K562 (cell line): ENCODE measurements at regions not wholly inside any gene's neighbourhood (a gene's known extent, or its start where the extent isn't known, plus 50 kb on each side); places are given as distances from the start of the nearest gene placed in this dataset.

Experiments
- ATAC-seq: fragments of 200-7000 bp; cut with Tn5 transposase; 3 replicates; pipeline ENCODE4 v1.9.1; 2020; ENCODE audit warnings: moderate library complexity
- BruUV-seq: library from RNA; stranded (reverse); fragments of 400-500 nt; replicated peaks from 2 replicates; lab custom pipeline; 2021; lab: Mats Ljungman, UMichigan
- CTCF ChIA-PET: fragments of 300-600 bp; formaldehyde crosslinking; extraction: SDS; loops from one replicate; lab custom pipeline; 2021; ENCODE audit warnings: low intra/inter-chr PET ratio; lab: Yijun Ruan, JAX
- POLR2A ChIA-PET: fragments of 300-600, 350-650 bp; sonication (Branson Sonifier 250); formaldehyde crosslinking; extraction: SDS; loops from one replicate; lab custom pipeline; 2021; ENCODE audit warnings: antibody characterized with exemption, inconsistent platforms; lab: Yijun Ruan, JAX
- DNase-seq, 4 experiments: peaks; one replicate each; pipeline versions ENCODE4 v3.0.0 to v3.0.0-alpha.2; 2011 to 2018; ENCODE audit warnings: low spot score in 3 of 4, mixed read lengths in 3 of 4; ENCODE audit errors: extremely low read depth in 1 of 4
- FAIRE-seq: peaks from 2 replicates; lab custom pipeline; 2011; peaks lifted over from hg19 to GRCh38; lab: Jason Lieb, UNC
- H2AFZ ChIP-seq: 2 replicates; pipeline ENCODE4 v1.6.0; 2011; ENCODE audit warnings: low read depth, low read length, control low read depth, inconsistent platforms
- H3K27ac ChIP-seq: fragments of 200-600 bp; 3 replicates; pipeline ENCODE4 v1.8.0; 2011; ENCODE audit warnings: low read depth, mild to moderate bottlenecking, control low read depth, inconsistent platforms, low read length, moderate library complexity, mixed read lengths; ENCODE audit errors: extremely low read depth
- H3K27me3 ChIP-seq, 2 experiments: fragments of 300-600 bp in 1 of 2; 2 replicates in 1 of 2; 3 replicates in 1 of 2; pipeline versions ENCODE4 v1.6.0 to v1.8.0; 2011; ENCODE audit warnings: inconsistent platforms in 2 of 2, low read length in 2 of 2, mild to moderate bottlenecking in 1 of 2, mixed read lengths in 1 of 2, moderate library complexity in 1 of 2; ENCODE audit not compliant: control insufficient read depth in 2 of 2, insufficient read depth in 2 of 2
- H3K36me3 ChIP-seq: fragments of 300-600 bp; 3 replicates; pipeline ENCODE4 v1.8.0; 2011; ENCODE audit warnings: mild to moderate bottlenecking, low read length, inconsistent platforms; ENCODE audit not compliant: control insufficient read depth, insufficient read depth
- H3K4me1 ChIP-seq, 2 experiments: fragments of 200-600 bp in 1 of 2; replicated peaks in 1 of 2; 2 replicates in 1 of 2; 3 replicates in 1 of 2; pipeline versions ENCODE4 v1.5.1 to v1.8.0; 2011; ENCODE audit warnings: inconsistent platforms in 2 of 2, low read length in 2 of 2, mild to moderate bottlenecking in 1 of 2, mixed read lengths in 1 of 2, moderate library complexity in 1 of 2; ENCODE audit not compliant: control insufficient read depth in 2 of 2, insufficient read depth in 2 of 2
- H3K4me2 ChIP-seq: 2 replicates; pipeline ENCODE4 v1.6.1; 2011; ENCODE audit warnings: low read length, control low read depth, inconsistent platforms, mixed read lengths; ENCODE audit not compliant: insufficient read depth
- H3K4me3 ChIP-seq: fragments of 200-600 bp; sonication (generic), shearing (Covaris generic); 2 replicates; pipeline ENCODE4 v1.5.1; 2016; ENCODE audit warnings: control low read depth, inconsistent platforms
- H3K79me2 ChIP-seq: fragments of 200-600 bp; 3 replicates; pipeline ENCODE4 v1.8.0; 2011; ENCODE audit warnings: low read length, inconsistent platforms; ENCODE audit not compliant: control insufficient read depth, insufficient read depth
- H3K9ac ChIP-seq, 2 experiments: 2 replicates each; pipeline versions ENCODE4 v1.6.0 to v1.6.1; 2011; ENCODE audit warnings: low read depth in 2 of 2, low read length in 2 of 2, control low read depth in 1 of 2, inconsistent platforms in 1 of 2, mild to moderate bottlenecking in 1 of 2, mixed read lengths in 1 of 2; ENCODE audit not compliant: insufficient read depth in 1 of 2
- H3K9me1 ChIP-seq: one replicate; pipeline ENCODE4 v1.6.0; 2011; ENCODE audit warnings: inconsistent platforms, mild to moderate bottlenecking, low read length, moderate library complexity; ENCODE audit not compliant: control insufficient read depth, insufficient read depth
- H3K9me3 ChIP-seq: replicated peaks from 2 replicates; pipeline ENCODE4 v1.5.1; 2011; ENCODE audit warnings: low read depth, low read length, inconsistent platforms; ENCODE audit not compliant: control insufficient read depth, insufficient read depth
- H4K20me1 ChIP-seq: replicated peaks from 2 replicates; pipeline ENCODE4 v1.6.1; 2011; ENCODE audit warnings: low read length, inconsistent platforms, mixed read lengths; ENCODE audit not compliant: control insufficient read depth, insufficient read depth
- BDP1 ChIP-seq: IDR thresholded peaks from 3 replicates; pipeline ENCODE4 v1.6.1; 2011; ENCODE audit not compliant: insufficient read length, insufficient read depth
- CBX3 ChIP-seq, 2 experiments: IDR thresholded peaks; 1 replicate in 1 of 2; 2 replicates in 1 of 2; pipeline ENCODE4 v1.6.1; 2012; ENCODE audit warnings: inconsistent platforms in 2 of 2, low read length in 2 of 2, borderline replicate concordance in 1 of 2, control low read depth in 1 of 2
- CCNT2 ChIP-seq: IDR thresholded peaks from 2 replicates; pipeline ENCODE4 v1.6.1; 2011; ENCODE audit warnings: borderline replicate concordance, low read depth, mild to moderate bottlenecking, moderate library complexity, mixed read lengths, low read length; ENCODE audit not compliant: insufficient read length; ENCODE audit errors: extremely low read depth
- DLX4 ChIP-seq: fragments of 250-450 bp; sonication (Bioruptor Pico); IDR thresholded peaks from 2 replicates; pipeline ENCODE4 v1.6.1; 2021; ENCODE audit warnings: mild to moderate bottlenecking
- HNRNPL ChIP-seq: fragments of 200-400 bp; formaldehyde crosslinking; IDR thresholded peaks from 2 replicates; pipeline ENCODE4 v1.6.1; 2017; ENCODE audit warnings: low read depth, mild to moderate bottlenecking, low read length
- MTF1 ChIP-seq: fragments of 250-450 bp; sonication (Bioruptor Pico); IDR thresholded peaks from 2 replicates; pipeline ENCODE4 v1.9.0; 2021; ENCODE audit warnings: moderate library complexity, mild to moderate bottlenecking, inconsistent platforms, borderline replicate concordance
- NCOA4 ChIP-seq: fragments of 450-650 bp; IDR thresholded peaks from 2 replicates; pipeline ENCODE4 v1.6.1; 2018; ENCODE audit warnings: mild to moderate bottlenecking; ENCODE audit not compliant: partially characterized antibody
- NFXL1 ChIP-seq: fragments of 450-650 bp; formaldehyde crosslinking; IDR thresholded peaks from 2 replicates; pipeline ENCODE4 v1.4.0; 2021; ENCODE audit warnings: mild to moderate bottlenecking
- SAP30 ChIP-seq: fragments of 200-600 bp; sonication (generic); IDR thresholded peaks from 2 replicates; pipeline ENCODE4 v1.6.1; 2012; ENCODE audit warnings: borderline replicate concordance, low read depth, mild to moderate bottlenecking, moderate library complexity, low read length, control low read depth, inconsistent platforms; ENCODE audit not compliant: insufficient read depth, poor library complexity, severe bottlenecking
- SMC3 ChIP-seq: conservative IDR thresholded peaks from 2 replicates; pipeline ENCODE4 v1.6.1; 2011; ENCODE audit warnings: low read depth, low read length, improper control_type of control experiment; ENCODE audit not compliant: insufficient read depth
- SNAPC5 ChIP-seq: fragments of 250-450 bp; sonication (Bioruptor Pico); IDR thresholded peaks from 2 replicates; pipeline ENCODE4 v1.8.0; 2021; ENCODE audit warnings: moderate library complexity, mild to moderate bottlenecking, inconsistent platforms
- ZC3H8 ChIP-seq: fragments of 450-650 bp; IDR thresholded peaks from 2 replicates; pipeline ENCODE4 v1.6.1; 2017
- WGBS: fragments of 100-300 bp; shearing (Covaris generic); methylation state at CpG from one replicate; pipeline ENCODE4 v1.1.6; 2016; ENCODE audit warnings: low coverage, mixed read lengths; ENCODE audit not compliant: insufficient coverage; ENCODE audit errors: missing lambda C conversion rate; 5-methylcytosine and 5-hydroxymethylcytosine counted together
- in situ Hi-C: fragments of 300-500 bp; cut with MboI; formaldehyde crosslinking; loops from 4 replicates; pipeline ENCODE4 v1.15.0; 2018; ENCODE audit warnings: inconsistent platforms, mixed read lengths
- intact Hi-C: fragments of 100-400 bp; cut with micrococcal nuclease; formaldehyde crosslinking; loops from 2 replicates; pipeline ENCODE4 v1.14.2; 2022
- TF ChIP-seq, protein P1 (sequence below), 2 experiments: IDR thresholded peaks; 2 replicates each; pipeline ENCODE4 v1.6.1; 2012; ENCODE audit warnings: improper control_type of control experiment in 2 of 2, low read depth in 2 of 2, low read length in 2 of 2, borderline replicate concordance in 1 of 2
- TF ChIP-seq, protein P2 (sequence below): fragments of 200-400 bp; formaldehyde crosslinking; IDR thresholded peaks from 2 replicates; pipeline ENCODE4 v1.6.1; 2017; ENCODE audit warnings: mild to moderate bottlenecking, low read depth, low read length, moderate library complexity

DNA sequence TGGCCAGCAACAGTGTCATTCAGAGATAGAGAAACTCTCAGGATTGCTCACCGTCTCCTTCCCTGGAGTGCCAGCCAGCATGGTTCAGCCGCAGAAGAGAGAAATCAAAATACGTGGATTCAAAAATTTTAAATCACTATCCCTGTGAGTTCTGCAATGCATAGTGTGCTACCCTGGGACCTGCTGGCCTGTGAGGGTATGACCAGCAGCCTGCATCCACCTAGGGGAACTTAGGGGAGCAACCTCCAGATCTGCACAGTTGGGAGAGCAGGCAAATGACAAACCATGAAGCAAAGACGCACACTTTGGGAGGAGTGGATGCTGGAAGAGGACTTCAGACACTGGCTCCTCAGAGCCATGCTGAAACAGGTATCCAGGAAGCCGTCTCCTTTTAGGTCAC lies 639.3 kb downstream of the TNS3 start (continued):
- TF ChIP-seq, protein P1, sequence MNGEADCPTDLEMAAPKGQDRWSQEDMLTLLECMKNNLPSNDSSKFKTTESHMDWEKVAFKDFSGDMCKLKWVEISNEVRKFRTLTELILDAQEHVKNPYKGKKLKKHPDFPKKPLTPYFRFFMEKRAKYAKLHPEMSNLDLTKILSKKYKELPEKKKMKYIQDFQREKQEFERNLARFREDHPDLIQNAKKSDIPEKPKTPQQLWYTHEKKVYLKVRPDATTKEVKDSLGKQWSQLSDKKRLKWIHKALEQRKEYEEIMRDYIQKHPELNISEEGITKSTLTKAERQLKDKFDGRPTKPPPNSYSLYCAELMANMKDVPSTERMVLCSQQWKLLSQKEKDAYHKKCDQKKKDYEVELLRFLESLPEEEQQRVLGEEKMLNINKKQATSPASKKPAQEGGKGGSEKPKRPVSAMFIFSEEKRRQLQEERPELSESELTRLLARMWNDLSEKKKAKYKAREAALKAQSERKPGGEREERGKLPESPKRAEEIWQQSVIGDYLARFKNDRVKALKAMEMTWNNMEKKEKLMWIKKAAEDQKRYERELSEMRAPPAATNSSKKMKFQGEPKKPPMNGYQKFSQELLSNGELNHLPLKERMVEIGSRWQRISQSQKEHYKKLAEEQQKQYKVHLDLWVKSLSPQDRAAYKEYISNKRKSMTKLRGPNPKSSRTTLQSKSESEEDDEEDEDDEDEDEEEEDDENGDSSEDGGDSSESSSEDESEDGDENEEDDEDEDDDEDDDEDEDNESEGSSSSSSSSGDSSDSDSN (IDR thresholded peaks at IDR 0.05; ENCODE audit: borderline replicate concordance in 1 of 2, low read depth in 2 of 2, low read length in 2 of 2), result no peak
- TF ChIP-seq NCOA4 (no peak), NFXL1 (CRISPR knock-in tag) (no peak), CBX3 (IDR thresholded peaks at IDR 0.05; ENCODE audit: borderline replicate concordance in 1 of 2, low read length in 2 of 2) (no peak), SMC3 (no peak), SAP30 (no peak), CCNT2 (no peak)

GRCh38 chr7:46940178-46940577 lies 641.7 kb downstream of the TNS3 start:
- H3K36me3 ChIP-seq, result no peaks in the 10 kb centered on the region
- no peaks in the 10 kb centered on the region for H3K9me1 ChIP-seq
- no peaks in the 10 kb centered on the region for H3K27me3 ChIP-seq
- no peak for TF ChIP-seq SNAPC5 (CRISPR knock-in tag)
- no peak for TF ChIP-seq MTF1 (CRISPR knock-in tag)
- no peak for TF ChIP-seq HNRNPL
- TF ChIP-seq BDP1, result no peak
- no peak for TF ChIP-seq ZC3H8
- TF ChIP-seq, protein P2, sequence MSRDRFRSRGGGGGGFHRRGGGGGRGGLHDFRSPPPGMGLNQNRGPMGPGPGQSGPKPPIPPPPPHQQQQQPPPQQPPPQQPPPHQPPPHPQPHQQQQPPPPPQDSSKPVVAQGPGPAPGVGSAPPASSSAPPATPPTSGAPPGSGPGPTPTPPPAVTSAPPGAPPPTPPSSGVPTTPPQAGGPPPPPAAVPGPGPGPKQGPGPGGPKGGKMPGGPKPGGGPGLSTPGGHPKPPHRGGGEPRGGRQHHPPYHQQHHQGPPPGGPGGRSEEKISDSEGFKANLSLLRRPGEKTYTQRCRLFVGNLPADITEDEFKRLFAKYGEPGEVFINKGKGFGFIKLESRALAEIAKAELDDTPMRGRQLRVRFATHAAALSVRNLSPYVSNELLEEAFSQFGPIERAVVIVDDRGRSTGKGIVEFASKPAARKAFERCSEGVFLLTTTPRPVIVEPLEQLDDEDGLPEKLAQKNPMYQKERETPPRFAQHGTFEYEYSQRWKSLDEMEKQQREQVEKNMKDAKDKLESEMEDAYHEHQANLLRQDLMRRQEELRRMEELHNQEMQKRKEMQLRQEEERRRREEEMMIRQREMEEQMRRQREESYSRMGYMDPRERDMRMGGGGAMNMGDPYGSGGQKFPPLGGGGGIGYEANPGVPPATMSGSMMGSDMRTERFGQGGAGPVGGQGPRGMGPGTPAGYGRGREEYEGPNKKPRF, result no peak
- no peak for TF ChIP-seq DLX4 (CRISPR knock-in tag)
- no TSS peak for BruUV-seq
- H2AFZ ChIP-seq, result no peak overlapping the region
- no peak overlapping the region for H3K4me2 ChIP-seq
- no peaks in the 10 kb centered on the region for H3K4me1 ChIP-seq
- FAIRE-seq (no peak), DNase-seq (no peak), ATAC-seq (no peak)
- in situ Hi-C loops (no loop called here), intact Hi-C loops (no loop called here)
- H3K9me3 ChIP-seq, result no peaks in the 10 kb centered on the region
- no peak overlapping the region for H3K27ac ChIP-seq
- no peaks in the 10 kb centered on the region for H4K20me1 ChIP-seq
- H3K4me3 ChIP-seq, result no peak overlapping the region
- H3K9ac ChIP-seq, result no peak overlapping the region
- WGBS, result 0% methylated on average over 5 of the region's 5 CpGs
- H3K79me2 ChIP-seq, result no peaks in the 10 kb centered on the region
- CTCF ChIA-PET, result no interaction called here
- POLR2A ChIA-PET, result no interaction called here
